ENCODE measurements at regions not wholly inside any gene's neighbourhood (a gene's known extent, or its start where the extent isn't known, plus 50 kb on each side); places are given as distances from the start of the nearest gene placed in this dataset.

DNA sequence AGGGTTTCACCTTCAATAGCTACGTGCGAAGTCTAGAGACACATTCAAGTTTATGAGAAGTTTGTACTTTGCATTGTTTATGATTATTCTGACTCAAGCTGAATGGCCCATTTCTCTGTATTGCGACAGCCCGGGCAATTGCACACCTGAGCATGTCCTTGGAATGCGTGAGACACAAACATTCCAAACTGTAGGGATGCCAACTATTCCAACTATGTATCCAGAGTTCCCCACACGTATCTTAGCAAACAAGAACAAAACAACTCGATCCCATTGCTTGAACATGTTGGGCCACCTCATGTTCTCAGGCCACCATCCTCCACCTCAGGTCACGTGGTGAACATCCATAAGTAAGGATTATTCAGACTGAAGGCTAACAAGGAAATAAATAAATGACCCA lies 51.4 kb upstream of the EGFR start:
- no peak overlapping the region for H3K56ac ChIP-seq (ENCODE audit: extremely low read depth, insufficient read depth, low read length)
- dilution Hi-C loops (cut with HindIII; ENCODE audit: low sequenced_read_pairs, unreplicated experiment), result no loop called here
- H3K4me3 ChIP-seq (ENCODE audit: insufficient read depth, low read depth, low read length), result no peak overlapping the region

More for the DNA sequence above, 51.4 kb upstream of the EGFR start:
- H2AK9ac ChIP-seq (replicated peaks; ENCODE audit: low read depth, low read length, poor library complexity), result no peak overlapping the region
- no peak overlapping the region for H4K5ac ChIP-seq (ENCODE audit: low read depth, low read length)
- H4K8ac ChIP-seq (ENCODE audit: low read depth in 2 of 2, low read length in 2 of 2), result no peak overlapping the region
- H3K9me1 ChIP-seq (ENCODE audit: insufficient read depth, low read length), result peaks cover 13% of the 10 kb centered on the region
- no peak overlapping the region; the same call in 1 of the 2 replicates for H3K4me2 ChIP-seq (ENCODE audit: low read depth, low read length)
- no peaks in the 10 kb centered on the region for H4K20me1 ChIP-seq (ENCODE audit: insufficient read depth, low read length)
- H3K9ac ChIP-seq (ENCODE audit: low read depth, low read length), result no peak overlapping the region
- POLR2A ChIA-PET (ENCODE audit: unreplicated experiment), result no interaction called here
- H2AFZ ChIP-seq (replicated peaks; ENCODE audit: low read length, poor library complexity), result no peak overlapping the region
- peak; percentile 40 for DNase-seq
- no peak overlapping the region for H2AK5ac ChIP-seq (ENCODE audit: low read depth, low read length)
- H3K9me3 ChIP-seq (ENCODE audit: control insufficient read depth, insufficient read depth, low read length), result peaks cover 6% of the 10 kb centered on the region
- H3K27me3 ChIP-seq (ENCODE audit: control insufficient read depth, insufficient read depth, low read length), result no peaks in the 10 kb centered on the region
- 0 out of 2 replicates have a peak overlapping the region, but pooled peaks have one; percentile 40 for H2BK120ac ChIP-seq (ENCODE audit: low read depth, low read length)
- no peak overlapping the region for H3K23ac ChIP-seq (ENCODE audit: low read depth, low read length)
- CTCF ChIA-PET, result no interaction called here
- TF ChIP-seq BHLHE40 (IDR thresholded peaks at IDR 0.05; ENCODE audit: low read depth, low read length) (no peak), CEBPB (IDR thresholded peaks at IDR 0.05; ENCODE audit: low read depth, low read length) (peak; percentile 75; the same call in 1 of the 2 replicates)
- H3K27ac ChIP-seq (ENCODE audit: insufficient read depth, low read length), result no peak overlapping the region
- H2BK5ac ChIP-seq (ENCODE audit: low read depth, low read length, poor library complexity, severe bottlenecking), result no peak overlapping the region
- in situ Hi-C loops (cut with MboI; ENCODE audit: low sequenced_read_pairs) (no loop called here), intact Hi-C loops (cut with micrococcal nuclease) (no loop called here)
- H3K18ac ChIP-seq (ENCODE audit: low read depth, low read length), result no peak overlapping the region
- no peak overlapping the region for H3K14ac ChIP-seq (replicated peaks; ENCODE audit: low read depth, low read length)
- H3K36me3 ChIP-seq (ENCODE audit: control insufficient read depth, insufficient read depth, low read length), result no peaks in the 10 kb centered on the region
- H3K4ac ChIP-seq (ENCODE audit: low read depth, low read length), result 0 out of 2 replicates have a peak overlapping the region, but pooled peaks have one; percentile 50
- H3K79me1 ChIP-seq (ENCODE audit: low read depth in 1 of 2, low read length in 2 of 2), result no peaks in the 10 kb centered on the region
- peak overlapping the region; percentile 78; the same call in 1 of the 2 replicates for H2BK20ac ChIP-seq (ENCODE audit: low read depth, low read length)
- peaks cover 7% of the 10 kb centered on the region for H3K4me1 ChIP-seq (ENCODE audit: control insufficient read depth, insufficient read depth, low read length)
- BruUV-seq (replicated peaks), result no TSS peak
- no peak for ATAC-seq (ENCODE audit: low read depth)
- WGBS, 2 experiments (ENCODE audit: extremely low coverage in 2 of 2, insufficient read length in 1 of 2), result 60% methylated on average over 1 of the region's 8 CpGs; no CpG with 5 or more reads in 1 of the 2 experiments
- H2BK15ac ChIP-seq (ENCODE audit: low read depth, low read length), result no peak overlapping the region
- H4K91ac ChIP-seq (ENCODE audit: insufficient read depth, low read depth, low read length), result no peak overlapping the region

Measured in IMR-90 (cell line).